Suprapubic skin (tissue), 3 donors: ENCODE measurements at regions not wholly inside any gene's neighbourhood (a gene's known extent, or its start where the extent isn't known, plus 50 kb on each side); places are given as distances from the start of the nearest gene placed in this dataset.
"Not testable (repeated sequence)": the region's sequence is repeated elsewhere in the genome, so short reads cannot be mapped to it uniquely, and the experiment has no call there.

Source experiments
- CTCF ChIP-seq, 2 donors: fragments of 200-600 bp in 1 of 2; fragments of 450-650 bp in 1 of 2; sonication (generic) in 1 of 2; IDR thresholded peaks; one replicate each; pipeline ENCODE4 v1.5.1; 2016 to 2019; ENCODE audit warnings: antibody characterized with exemption in 2 of 2, mild to moderate bottlenecking in 1 of 2, moderate library complexity in 1 of 2
- POLR2A ChIP-seq, 2 donors: fragments of 450-650 bp; IDR thresholded peaks; one replicate each; pipeline ENCODE4 v1.6.1; 2017; ENCODE audit warnings: antibody characterized with exemption in 2 of 2, mild to moderate bottlenecking in 2 of 2, moderate library complexity in 2 of 2

- not testable (repeated sequence) for TF ChIP-seq CTCF, POLR2A (IDR thresholded peaks at IDR 0.05)
These were observed 86.6 kb downstream of the ASMT start for GRCh38 chrX:1701396-1701901.
